H9 (cell line): ENCODE measurements at regions not wholly inside any gene's neighbourhood (a gene's known extent, or its start where the extent isn't known, plus 50 kb on each side); places are given as distances from the start of the nearest gene placed in this dataset.

Experiments used
- DNase-seq: peaks from one replicate; pipeline ENCODE4 v3.0.0-alpha.2; 2017
- H2AFZ ChIP-seq: one replicate; pipeline ENCODE4 v1.6.1; 2013; ENCODE audit warnings: mild to moderate bottlenecking, low read length, control low read depth, moderate library complexity
- H2AK5ac ChIP-seq: 2 replicates; pipeline ENCODE4 v1.6.1; 2013; ENCODE audit warnings: low read length, control low read depth, mixed read lengths; ENCODE audit not compliant: insufficient read length
- H2BK120ac ChIP-seq: one replicate; pipeline ENCODE4 v1.6.1; 2013; ENCODE audit warnings: low read depth, mild to moderate bottlenecking, low read length, control low read depth, inconsistent platforms; ENCODE audit not compliant: poor library complexity, severe bottlenecking
- H2BK12ac ChIP-seq: 2 replicates; pipeline ENCODE4 v1.6.1; 2013; ENCODE audit warnings: low read length, control low read depth, mixed read lengths, low read depth; ENCODE audit not compliant: insufficient read length
- H2BK15ac ChIP-seq: 2 replicates; pipeline ENCODE4 v1.6.1; 2013; ENCODE audit warnings: low read depth, low read length, control low read depth
- H2BK20ac ChIP-seq: one replicate; pipeline ENCODE4 v1.6.1; 2013; ENCODE audit warnings: low read depth, mild to moderate bottlenecking, low read length, control low read depth, inconsistent platforms; ENCODE audit not compliant: poor library complexity, severe bottlenecking
- H2BK5ac ChIP-seq: 2 replicates; pipeline ENCODE4 v1.6.1; 2013; ENCODE audit warnings: low read length, control low read depth, mixed read lengths; ENCODE audit not compliant: insufficient read length
- H3K14ac ChIP-seq: 2 replicates; pipeline ENCODE4 v1.6.1; 2013; ENCODE audit warnings: low read length, control low read depth; ENCODE audit not compliant: insufficient read depth
- H3K18ac ChIP-seq: 2 replicates; pipeline ENCODE4 v1.6.1; 2013; ENCODE audit warnings: low read depth, mild to moderate bottlenecking, mixed read lengths, low read length, control low read depth; ENCODE audit not compliant: insufficient read length
- H3K23ac ChIP-seq: 2 replicates; pipeline ENCODE4 v1.6.1; 2013; ENCODE audit warnings: low read length, control low read depth, mixed read lengths, low read depth; ENCODE audit not compliant: insufficient read length
- H3K23me2 ChIP-seq: 2 replicates; pipeline ENCODE4 v1.6.1; 2013; ENCODE audit warnings: low read depth, mild to moderate bottlenecking, mixed read lengths, low read length, control low read depth; ENCODE audit not compliant: insufficient read length, poor library complexity, severe bottlenecking
- H3K27ac ChIP-seq: 2 replicates; pipeline ENCODE4 v1.5.1; 2013; ENCODE audit warnings: low read length, control low read depth, mixed read lengths, low read depth; ENCODE audit not compliant: insufficient read length
- H3K27me3 ChIP-seq: 2 replicates; pipeline ENCODE4 v1.6.1; 2013; ENCODE audit warnings: low read length, control low read depth, inconsistent platforms; ENCODE audit not compliant: insufficient read depth
- H3K4ac ChIP-seq: 2 replicates; pipeline ENCODE4 v1.6.1; 2013; ENCODE audit warnings: low read depth, mild to moderate bottlenecking, control low read depth, inconsistent platforms, low read length, moderate library complexity
- H3K4me1 ChIP-seq: 2 replicates; pipeline ENCODE4 v1.6.1; 2013; ENCODE audit warnings: low read length, control low read depth, inconsistent platforms; ENCODE audit not compliant: insufficient read depth
- H3K4me2 ChIP-seq: 2 replicates; pipeline ENCODE4 v1.6.1; 2013; ENCODE audit warnings: low read length, control low read depth, mixed read lengths; ENCODE audit not compliant: insufficient read length, insufficient read depth
- H3K56ac ChIP-seq: 2 replicates; pipeline ENCODE4 v1.6.1; 2013; ENCODE audit warnings: low read depth, mild to moderate bottlenecking, mixed read lengths, low read length, control low read depth; ENCODE audit not compliant: insufficient read length
- H3K79me1 ChIP-seq: 2 replicates; pipeline ENCODE4 v1.6.1; 2013; ENCODE audit warnings: low read depth, mild to moderate bottlenecking, moderate library complexity, low read length, control low read depth, inconsistent platforms; ENCODE audit not compliant: insufficient read depth, poor library complexity, severe bottlenecking
- H3K79me2 ChIP-seq: 2 replicates; pipeline ENCODE4 v1.6.1; 2013; ENCODE audit warnings: low read length, control low read depth, inconsistent platforms; ENCODE audit not compliant: insufficient read depth
- H3K9ac ChIP-seq: 2 replicates; pipeline ENCODE4 v1.6.1; 2013; ENCODE audit warnings: low read length, control low read depth, mixed read lengths; ENCODE audit not compliant: insufficient read length; ENCODE audit errors: extremely low read depth
- H3K9me3 ChIP-seq: one replicate; pipeline ENCODE4 v1.6.1; 2013; ENCODE audit warnings: low read depth, low read length, inconsistent platforms; ENCODE audit not compliant: control insufficient read depth
- H3T11ph ChIP-seq: one replicate; pipeline ENCODE4 v1.6.1; 2013; ENCODE audit warnings: mild to moderate bottlenecking, low read length, control low read depth, inconsistent platforms
- H4K20me1 ChIP-seq: one replicate; pipeline ENCODE4 v1.6.1; 2013; ENCODE audit not compliant: control insufficient read depth, insufficient read length, insufficient read depth
- H4K5ac ChIP-seq: 2 replicates; pipeline ENCODE4 v1.6.1; 2013; ENCODE audit warnings: low read depth, mild to moderate bottlenecking, mixed read lengths, low read length, control low read depth; ENCODE audit not compliant: insufficient read length
- H4K8ac ChIP-seq: replicated peaks from 2 replicates; pipeline ENCODE4 v1.6.1; 2013; ENCODE audit warnings: low read length, control low read depth, mixed read lengths, low read depth; ENCODE audit not compliant: insufficient read length
- H4K91ac ChIP-seq: 2 replicates; pipeline ENCODE4 v1.6.1; 2013; ENCODE audit warnings: low read depth, mild to moderate bottlenecking, moderate library complexity, mixed read lengths, low read length, control low read depth; ENCODE audit not compliant: insufficient read length
- H3K27ac Mint-ChIP-seq, 3 experiments: 2 replicates in 2 of 3; 3 replicates in 1 of 3; pipeline ENCODE4 v1.8.0; 2020 to 2021; ENCODE audit warnings: mixed read lengths in 3 of 3, mild to moderate bottlenecking in 1 of 3, moderate library complexity in 1 of 3
- H3K27me3 Mint-ChIP-seq: 2 replicates; pipeline ENCODE4 v1.8.0; 2021; ENCODE audit warnings: low read depth, mild to moderate bottlenecking, moderate library complexity, mixed read lengths
- H3K36me3 Mint-ChIP-seq, 3 experiments: 2 replicates in 2 of 3; 3 replicates in 1 of 3; pipeline ENCODE4 v1.8.0; 2020 to 2021; ENCODE audit warnings: low read depth in 3 of 3, mixed read lengths in 3 of 3; ENCODE audit not compliant: insufficient read depth in 1 of 3
- H3K4me1 Mint-ChIP-seq, 2 experiments: 2 replicates each; pipeline ENCODE4 v1.8.0; 2020; ENCODE audit warnings: mixed read lengths in 2 of 2
- H3K4me3 Mint-ChIP-seq, 2 experiments: 2 replicates in 1 of 2; 3 replicates in 1 of 2; pipeline ENCODE4 v1.8.0; 2020 to 2021; ENCODE audit warnings: mild to moderate bottlenecking in 2 of 2, mixed read lengths in 2 of 2, moderate library complexity in 1 of 2
- H3K9me3 Mint-ChIP-seq, 2 experiments: 2 replicates in 1 of 2; 3 replicates in 1 of 2; pipeline ENCODE4 v1.8.0; 2020; ENCODE audit warnings: mild to moderate bottlenecking in 2 of 2, mixed read lengths in 2 of 2, moderate library complexity in 1 of 2
- CTCF ChIP-seq: fragments of 200-600 bp; sonication (generic); conservative IDR thresholded peaks from 3 replicates; pipeline ENCODE4 v1.8.0; 2021; ENCODE audit warnings: antibody characterized with exemption, mild to moderate bottlenecking
- WGBS: extraction: QIAGEN DNeasy Blood & Tissue Kit; methylation state at CpG from one replicate; pipeline ENCODE4 v1.1.7; 2013; ENCODE audit warnings: missing lambda C conversion rate, low lambda C conversion rate, mixed read lengths; ENCODE audit not compliant: insufficient read length; ENCODE audit errors: extremely low coverage; 5-methylcytosine and 5-hydroxymethylcytosine counted together

GRCh38 chr9:90044263-90044662 is 439.5 kb downstream of the GADD45G start:
- Histone ChIP-seq H3K9me3 (no peaks in the 10 kb centered on the region), H3K27ac (no peak overlapping the region), H3K56ac (no peak overlapping the region), H4K8ac (no peak overlapping the region), H3T11ph (no peak overlapping the region), H3K4ac (no peak overlapping the region), H3K23me2 (no peaks in the 10 kb centered on the region), H3K27me3 (no peaks in the 10 kb centered on the region), H4K20me1 (no peaks in the 10 kb centered on the region), H3K14ac (no peak overlapping the region), H2BK120ac (no peak overlapping the region), H3K4me1 (peaks cover 2% of the 10 kb centered on the region; the same call in 1 of the 2 replicates), H2BK15ac (no peak overlapping the region), H2BK20ac (no peak overlapping the region), H4K91ac (no peak overlapping the region), H3K18ac (no peak overlapping the region), H4K5ac (no peak overlapping the region), H3K23ac (no peak overlapping the region), H2BK5ac (no peak overlapping the region), H2AK5ac (no peak overlapping the region), H2AFZ (no peak overlapping the region), H2BK12ac (no peak overlapping the region), H3K4me2 (no peak overlapping the region), H3K9ac (no peak overlapping the region), H3K79me1 (no peaks in the 10 kb centered on the region), H3K79me2 (no peaks in the 10 kb centered on the region)
- Mint-ChIP-seq H3K4me3 (no peak overlapping the region), H3K9me3 (no peaks in the 10 kb centered on the region; a peak in 2 of 5 replicates), H3K4me1 (peaks cover 11% of the 10 kb centered on the region in 2 experiments), H3K27me3 (peaks cover 3% of the 10 kb centered on the region; the same call in 1 of the 2 replicates), H3K36me3 (peaks cover 0 to 2% (median 0%) of the 10 kb centered on the region in 3 experiments; a peak in 2 of 7 replicates), H3K27ac (no peak overlapping the region)
- DNase-seq = no peak
- no peak for TF ChIP-seq CTCF
- no CpG with 5 or more reads among the region's 6 CpGs for WGBS
